HG03025 (cell line): ENCODE measurements at regions not wholly inside any gene's neighbourhood (a gene's known extent, or its start where the extent isn't known, plus 50 kb on each side); places are given as distances from the start of the nearest gene placed in this dataset.
A peak's percentile ranks its signal among the peaks of the same experiment; 100 is the strongest.
"Not testable (repeated sequence)": the region's sequence is repeated elsewhere in the genome, so short reads cannot be mapped to it uniquely, and the experiment has no call there.

ENCODE experiments used
- ATAC-seq: cut with Tn5 transposase; IDR thresholded peaks from one replicate; pipeline ENCODE4 v1.9.1; 2021; ENCODE audit warnings: mild to moderate bottlenecking, moderate library complexity; ENCODE audit not compliant: unreplicated experiment, low FRiP score

DNA sequence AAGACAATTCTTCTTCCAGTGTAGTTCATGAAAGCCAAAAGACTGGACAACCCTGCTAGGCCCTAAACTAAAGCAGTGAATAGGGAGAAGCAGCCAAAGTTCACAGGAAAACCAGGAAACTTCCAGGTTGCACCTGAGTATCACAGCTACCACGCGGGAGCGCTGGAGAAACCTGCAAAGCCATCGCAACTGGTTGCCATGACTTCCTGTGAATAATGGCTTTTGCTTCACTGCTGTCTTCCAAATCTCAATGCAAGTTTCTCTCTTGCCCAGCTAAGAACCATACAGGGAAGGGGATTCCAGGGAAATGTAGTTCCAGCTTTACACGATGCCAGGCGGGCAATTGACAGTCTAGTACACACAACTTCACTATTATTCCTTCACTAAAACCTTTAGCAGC lies 114.1 kb downstream of the GXYLT1 start:
- no peak for ATAC-seq

DNA sequence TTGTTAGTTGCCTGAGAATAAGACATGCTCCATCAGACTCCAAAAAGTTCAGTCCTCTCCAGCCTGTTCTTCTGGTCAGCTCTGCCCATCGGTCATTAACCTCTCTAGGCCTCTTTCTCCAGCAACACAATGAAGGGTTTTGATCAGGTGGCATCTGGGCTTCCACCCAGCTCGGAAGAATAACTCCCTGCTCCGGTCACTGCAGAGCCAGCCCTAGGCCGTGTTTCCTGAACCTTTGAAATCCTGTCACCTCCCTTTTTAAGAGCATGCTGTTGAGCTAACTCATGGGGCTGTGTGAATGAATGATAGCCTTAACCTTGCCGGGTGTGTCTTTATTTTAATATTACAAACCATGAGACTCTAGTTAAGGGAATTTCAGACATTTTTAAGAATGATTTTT lies 117.1 kb downstream of the GXYLT1 start:
- no peak for ATAC-seq

DNA sequence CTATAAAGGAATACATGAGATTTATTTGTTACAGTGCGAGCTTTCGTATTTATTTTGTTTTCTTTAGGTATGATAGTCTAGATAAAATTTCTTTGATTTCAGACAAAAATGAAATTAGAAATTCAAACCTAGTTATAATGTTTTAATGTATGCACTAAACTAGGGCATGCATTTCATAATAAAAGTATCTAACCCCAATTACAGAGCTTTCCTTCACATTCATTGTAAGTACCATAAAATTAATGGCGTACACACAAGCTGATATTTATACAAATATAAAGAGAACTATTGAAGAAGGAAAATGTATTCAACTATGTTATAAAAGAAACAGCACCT lies 120.2 kb downstream of the GXYLT1 start:
- no peak for ATAC-seq

DNA sequence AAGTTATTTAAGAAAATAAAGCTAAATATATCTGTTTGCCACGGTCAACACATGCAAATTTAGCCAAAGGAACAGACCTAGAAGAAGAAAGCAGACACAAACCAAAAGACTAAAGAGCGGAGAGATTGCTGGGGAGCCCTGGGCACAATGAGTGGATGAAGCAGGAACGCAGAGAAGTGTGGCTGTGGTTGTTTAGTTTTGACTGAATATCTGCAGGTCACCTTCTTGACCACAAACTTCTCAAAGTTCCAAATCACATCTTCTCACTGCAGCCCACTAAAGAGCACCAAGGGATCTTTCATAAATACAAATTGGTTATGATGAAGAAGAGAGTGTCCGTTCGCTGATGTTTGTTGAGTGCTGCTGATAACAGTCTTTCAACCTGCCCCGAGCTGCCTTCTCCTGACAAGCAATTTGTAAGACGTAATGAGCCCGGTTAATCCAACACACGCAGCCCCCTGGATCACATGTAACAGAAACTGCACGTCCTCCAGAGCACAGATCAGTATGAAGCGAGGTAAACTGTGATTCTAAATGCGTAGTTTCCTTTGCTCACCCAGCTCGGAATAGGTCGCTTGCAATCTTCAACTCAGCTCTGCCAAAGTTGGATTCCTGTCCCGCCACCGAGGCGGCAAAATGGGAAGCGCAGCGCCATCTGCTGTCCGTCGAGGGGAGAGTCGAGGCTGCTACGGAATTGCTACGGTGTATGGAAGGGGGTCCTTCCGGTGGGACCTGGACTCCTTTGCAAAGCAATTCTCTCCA lies 120.8 kb downstream of the GXYLT1 start:
- ATAC-seq = peak; percentile 85

DNA sequence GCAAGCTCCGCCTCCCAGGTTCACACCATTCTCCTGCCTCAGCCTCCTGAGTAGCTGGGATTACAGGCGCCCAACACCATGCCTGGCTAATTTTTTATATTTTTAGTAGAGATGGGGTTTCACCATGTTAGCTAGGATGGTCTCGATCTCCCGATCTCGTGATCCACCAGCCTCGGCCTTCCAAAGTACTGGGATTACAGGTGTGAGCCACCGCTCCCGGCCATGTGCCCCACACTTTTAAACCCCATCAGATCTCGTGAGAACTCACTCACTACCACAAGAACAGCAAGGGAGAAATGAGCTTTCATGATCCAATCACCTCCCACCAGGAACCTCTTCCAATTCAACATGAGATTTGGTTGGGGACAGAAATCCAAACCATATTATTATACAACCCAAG lies 122.7 kb downstream of the GXYLT1 start:
- not testable (repeated sequence) for ATAC-seq

DNA sequence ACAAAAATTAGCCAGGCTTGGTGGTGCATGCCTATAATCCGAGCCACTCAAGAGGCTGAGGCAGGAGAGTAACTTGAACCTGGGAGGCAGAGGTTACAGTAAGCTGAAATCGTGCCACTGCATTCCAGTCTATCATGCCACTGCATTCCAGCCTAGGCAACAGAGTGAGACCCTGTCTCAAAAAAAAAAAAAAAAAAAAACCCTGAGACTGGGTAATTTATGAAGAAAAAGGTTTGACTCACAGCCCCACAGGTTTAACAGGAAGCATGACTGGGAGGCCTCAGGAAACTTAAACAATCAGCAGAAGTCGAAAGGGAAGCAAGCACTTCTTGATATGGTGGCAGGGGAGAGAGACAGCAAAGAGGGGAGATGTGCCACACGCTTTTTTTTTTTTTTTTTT lies 123.2 kb downstream of the GXYLT1 start:
- ATAC-seq = no peak

DNA sequence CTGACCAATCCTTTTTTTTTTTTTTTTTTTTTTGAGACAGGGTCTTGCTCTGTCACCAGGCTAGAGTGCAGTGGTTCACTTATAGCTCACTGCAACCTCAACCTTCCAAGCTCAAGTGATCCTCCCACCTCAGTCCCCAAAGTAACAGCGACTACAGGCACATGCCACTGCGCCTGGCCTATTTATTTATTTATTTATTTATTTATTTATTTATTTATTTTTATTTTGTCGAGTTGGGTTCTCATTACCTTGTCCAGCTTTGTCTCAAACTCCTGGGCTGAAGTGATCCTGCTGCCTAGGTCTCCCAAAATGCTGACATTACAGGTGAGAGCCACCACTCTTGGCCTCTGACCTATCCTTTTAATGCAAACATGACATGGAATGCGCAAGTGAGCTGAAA lies 124.4 kb downstream of the GXYLT1 start:
- ATAC-seq = no peak

DNA sequence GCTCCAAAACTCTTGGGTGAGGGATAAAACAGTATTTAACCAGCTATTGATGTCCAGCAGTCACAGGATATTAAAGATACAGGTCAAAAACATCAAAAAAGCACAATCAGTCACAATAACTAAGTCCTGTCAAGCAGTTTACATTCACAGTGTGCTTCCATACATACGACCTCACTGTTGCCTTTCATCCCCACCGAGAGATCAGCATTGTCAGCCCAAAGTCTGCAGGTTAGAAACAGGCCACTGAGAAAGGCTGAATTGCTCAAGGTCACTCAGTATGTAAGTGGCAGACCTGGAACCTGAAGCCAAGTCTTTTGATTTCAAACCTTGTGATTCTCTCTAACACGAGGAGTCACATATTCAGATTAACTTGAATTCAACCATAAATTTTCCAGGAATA lies 124.9 kb downstream of the GXYLT1 start:
- ATAC-seq = no peak

DNA sequence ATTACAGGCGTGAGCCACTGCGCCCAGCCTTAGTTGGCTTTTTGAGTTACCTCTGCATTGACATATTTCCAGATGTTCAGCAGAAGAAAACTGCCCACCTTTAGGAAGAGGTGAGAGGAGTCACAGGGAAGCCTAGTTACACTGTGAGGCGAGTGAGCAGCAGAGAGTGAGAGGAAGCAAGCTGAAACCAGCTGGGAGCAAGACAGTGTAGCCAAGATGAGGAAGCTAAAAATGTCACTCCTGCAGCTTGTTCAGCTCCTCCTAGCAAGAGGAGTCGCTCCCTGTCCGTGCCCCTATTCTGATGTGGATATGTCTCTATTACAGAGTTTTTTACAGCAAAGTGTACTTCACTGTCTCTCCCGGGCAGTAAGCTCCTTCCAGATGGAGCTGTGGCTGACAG lies 127.6 kb downstream of the GXYLT1 start:
- no peak for ATAC-seq

DNA sequence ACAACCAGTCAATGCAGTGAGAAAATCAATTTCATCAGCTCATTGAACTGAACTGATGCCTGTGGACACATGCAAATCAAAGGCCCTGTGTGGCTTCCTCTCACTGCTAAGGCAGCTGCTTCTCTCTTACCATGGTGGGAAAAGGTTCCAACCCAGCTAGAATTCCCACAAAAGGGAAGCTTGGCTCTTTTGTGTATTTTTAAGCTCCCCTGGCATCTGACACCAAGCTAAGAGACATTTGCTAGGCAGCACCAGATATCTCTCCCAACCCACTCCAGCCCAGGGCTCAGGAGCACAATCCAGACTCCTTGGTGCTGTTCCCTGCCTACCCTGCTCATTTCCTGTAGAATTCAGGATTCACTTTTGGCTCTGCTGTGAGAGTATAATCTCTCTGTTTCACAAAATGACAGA lies 129.6 kb downstream of the GXYLT1 start:
- ATAC-seq = no peak

DNA sequence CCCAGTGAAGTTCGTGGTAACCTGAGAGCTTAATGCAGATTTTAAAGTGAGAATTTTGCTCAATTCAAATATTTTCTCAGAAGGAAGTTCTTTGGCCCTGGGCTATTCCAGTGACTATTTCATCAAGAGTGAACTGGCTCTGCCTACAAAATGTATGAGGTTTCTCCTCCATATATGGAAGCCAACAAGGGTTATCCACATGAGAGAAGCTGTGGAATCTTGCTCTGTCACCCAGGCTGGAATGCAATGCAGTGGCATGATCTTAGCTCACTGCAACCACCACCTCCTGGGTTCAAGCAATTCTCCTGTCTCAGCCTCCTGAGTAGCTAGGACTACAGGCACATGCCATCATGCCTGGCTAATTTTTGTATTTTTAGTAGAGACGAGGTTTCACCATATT lies 132.2 kb downstream of the GXYLT1 start:
- ATAC-seq = not testable (repeated sequence)

DNA sequence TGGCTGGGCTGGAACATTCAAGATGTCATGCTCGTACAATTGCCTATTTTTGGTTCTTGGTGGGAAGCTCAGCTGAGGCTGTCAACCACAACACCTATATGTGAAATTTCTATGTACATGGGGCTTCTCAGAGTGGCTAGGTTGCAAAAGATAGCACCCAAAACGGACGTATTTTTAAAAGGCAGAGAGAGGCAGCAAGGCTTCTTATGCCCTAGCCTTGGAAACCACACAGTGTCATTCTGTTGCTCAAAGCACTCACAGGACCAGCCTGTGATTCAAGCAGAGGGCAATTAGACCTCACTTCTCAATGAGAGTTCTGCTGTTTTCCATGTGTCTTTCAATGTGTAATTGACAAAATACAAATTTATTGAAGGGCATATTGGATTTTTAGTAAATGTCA lies 134.0 kb downstream of the GXYLT1 start:
- no peak for ATAC-seq

DNA sequence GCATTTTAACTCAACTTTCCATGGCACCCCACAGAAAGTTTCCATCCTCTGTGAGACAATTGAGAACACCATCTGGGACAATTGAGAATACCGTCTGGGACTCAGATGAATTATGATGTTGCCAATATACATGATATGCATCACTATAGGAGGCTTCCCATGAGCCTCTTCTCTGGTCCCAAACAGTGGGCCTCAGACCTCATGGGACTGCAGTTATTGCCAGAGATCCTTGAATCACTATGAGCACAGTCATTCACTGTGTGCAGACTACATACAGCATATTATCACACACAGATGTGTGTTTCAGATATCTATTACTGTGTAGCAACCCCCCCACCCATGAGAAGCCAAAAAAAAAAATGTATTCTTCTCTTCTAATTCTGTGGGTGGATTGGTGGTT lies 134.4 kb downstream of the GXYLT1 start:
- ATAC-seq = no peak

DNA sequence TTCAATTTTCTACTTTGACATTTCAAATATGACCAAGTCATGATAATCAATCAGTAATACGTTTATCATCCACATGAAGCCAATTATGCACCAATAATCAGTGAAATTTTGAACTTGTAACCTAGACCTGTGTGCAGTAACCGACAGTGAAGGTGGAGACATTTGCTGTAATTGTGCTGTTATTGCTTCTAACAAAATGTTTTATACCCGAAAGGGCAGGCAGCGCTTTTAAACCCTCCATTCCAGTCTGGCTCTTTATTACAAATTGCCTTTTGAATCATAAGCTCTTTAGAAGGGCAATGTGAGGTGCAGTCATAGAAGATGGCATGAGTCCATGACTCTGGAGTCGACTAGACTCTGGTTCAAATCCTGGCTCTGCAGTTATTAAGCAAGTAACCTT lies 135.7 kb downstream of the GXYLT1 start:
- ATAC-seq = no peak

DNA sequence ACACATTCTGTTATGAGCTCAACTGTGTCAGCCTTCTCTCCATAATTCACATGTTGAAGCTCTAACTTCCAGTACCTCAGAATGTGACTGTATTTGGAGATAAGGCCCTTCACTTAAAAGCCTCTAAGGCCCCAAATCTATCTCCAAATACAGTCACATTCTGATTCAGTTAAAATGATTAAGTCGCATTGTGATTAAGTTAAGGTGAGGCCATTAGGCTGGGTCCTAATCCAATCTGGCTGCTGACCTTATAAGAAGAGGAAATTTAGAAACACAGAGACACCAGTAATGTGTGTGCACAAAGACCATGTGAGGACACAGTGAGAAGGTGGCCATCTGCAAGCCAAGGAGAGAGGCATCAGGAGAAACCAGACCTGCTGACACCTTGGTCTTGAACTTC lies 141.6 kb downstream of the GXYLT1 start:
- ATAC-seq = no peak

DNA sequence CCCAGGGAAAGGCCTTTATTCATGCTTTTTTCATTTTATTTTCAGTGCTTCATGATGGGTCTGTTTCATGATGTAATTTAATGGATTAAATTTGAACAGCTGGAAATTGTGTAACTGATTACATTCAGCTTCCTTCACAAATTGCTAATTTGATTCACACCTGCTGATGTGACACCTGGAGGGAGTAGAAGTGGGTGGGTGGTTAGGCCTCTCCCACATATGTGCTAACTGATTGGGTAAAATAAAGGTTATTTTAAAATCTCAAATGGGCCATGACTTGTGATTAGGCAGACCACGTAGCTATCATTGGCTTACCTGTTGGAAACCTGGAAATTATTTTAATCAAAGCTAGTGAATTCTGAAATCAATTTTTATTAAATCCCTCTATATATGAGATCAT lies 142.1 kb downstream of the GXYLT1 start:
- ATAC-seq = no peak

DNA sequence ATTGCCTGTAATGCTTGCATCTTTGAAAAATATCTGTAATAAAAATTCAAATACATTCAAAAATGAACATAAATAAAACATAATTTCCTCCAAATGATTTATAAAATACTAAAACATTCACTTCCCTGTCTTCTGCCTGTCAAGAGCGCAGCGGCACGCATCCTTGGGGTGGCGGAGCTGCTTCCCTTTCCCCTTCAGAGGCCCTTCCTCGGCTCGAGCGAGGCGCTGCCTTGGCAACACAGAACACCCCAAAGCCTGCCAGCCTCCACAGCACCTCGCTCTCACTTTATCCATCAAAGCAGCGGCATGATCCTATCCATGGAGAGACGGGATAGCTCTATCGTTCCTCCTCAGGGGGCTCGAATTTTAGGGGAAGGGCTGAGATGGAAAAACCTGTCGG lies 146.2 kb downstream of the GXYLT1 start:
- ATAC-seq = no peak

DNA sequence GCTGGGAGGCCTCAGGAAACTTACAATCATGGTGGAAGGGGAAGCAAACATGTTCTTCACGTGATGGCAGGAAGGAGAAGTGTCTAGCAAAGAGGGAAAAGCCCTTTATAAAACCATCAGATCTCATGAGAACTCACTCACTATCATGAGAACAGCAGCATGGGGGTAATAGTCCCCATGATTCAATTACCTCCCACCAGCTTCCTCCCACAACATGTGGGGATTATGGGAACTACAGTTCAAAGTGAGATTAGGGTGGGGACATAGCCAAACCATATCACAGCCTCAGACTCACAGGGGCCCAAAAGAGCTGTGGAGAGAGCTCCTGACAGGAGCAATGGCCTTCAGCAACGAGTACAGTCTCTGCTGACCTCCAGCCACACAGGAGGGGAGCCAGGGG lies 151.4 kb downstream of the GXYLT1 start:
- ATAC-seq = no peak

DNA sequence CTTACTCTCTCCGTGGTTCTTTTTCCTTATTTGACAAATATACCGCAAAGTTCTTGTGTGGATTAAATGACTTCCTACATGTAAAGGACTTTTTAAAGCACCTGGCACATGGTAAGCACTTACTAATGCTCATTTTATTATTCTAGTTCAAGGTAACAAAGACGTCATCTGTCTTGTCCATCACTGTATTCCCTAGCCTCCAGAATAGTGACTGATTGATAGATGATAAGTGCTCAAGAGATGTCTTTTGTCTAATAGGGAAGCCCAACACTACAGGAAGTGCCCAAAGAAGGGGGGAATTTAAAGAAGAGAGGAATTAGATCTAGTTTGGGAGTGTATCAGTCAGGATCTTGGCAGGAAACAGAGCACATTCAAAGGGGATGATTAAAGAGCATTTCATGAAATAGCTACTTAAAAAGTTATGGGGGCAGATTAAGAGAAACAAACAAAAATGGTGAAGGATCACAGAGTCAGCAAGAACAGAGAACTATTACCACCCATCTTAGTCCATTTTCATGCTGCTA lies 151.9 kb downstream of the GXYLT1 start:
- ATAC-seq = no peak

DNA sequence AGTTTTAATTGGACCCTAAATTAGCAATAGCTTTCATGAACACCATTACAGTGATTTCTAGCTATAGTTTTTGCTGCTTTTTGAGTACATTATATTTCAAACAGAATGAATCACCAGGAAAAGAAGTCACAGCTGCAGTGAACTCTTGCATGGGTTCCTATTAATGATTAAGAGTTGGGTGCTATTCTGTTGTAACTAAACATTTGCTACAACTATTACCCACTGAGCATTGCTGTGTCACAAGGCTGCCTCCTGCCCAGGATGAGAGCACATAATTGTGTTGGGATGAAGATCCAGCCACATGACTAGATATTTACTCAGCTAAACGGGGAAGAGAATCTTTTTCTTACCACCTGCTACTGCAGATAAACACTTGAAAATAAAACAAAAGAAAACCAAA lies 152.7 kb downstream of the GXYLT1 start:
- ATAC-seq = no peak

DNA sequence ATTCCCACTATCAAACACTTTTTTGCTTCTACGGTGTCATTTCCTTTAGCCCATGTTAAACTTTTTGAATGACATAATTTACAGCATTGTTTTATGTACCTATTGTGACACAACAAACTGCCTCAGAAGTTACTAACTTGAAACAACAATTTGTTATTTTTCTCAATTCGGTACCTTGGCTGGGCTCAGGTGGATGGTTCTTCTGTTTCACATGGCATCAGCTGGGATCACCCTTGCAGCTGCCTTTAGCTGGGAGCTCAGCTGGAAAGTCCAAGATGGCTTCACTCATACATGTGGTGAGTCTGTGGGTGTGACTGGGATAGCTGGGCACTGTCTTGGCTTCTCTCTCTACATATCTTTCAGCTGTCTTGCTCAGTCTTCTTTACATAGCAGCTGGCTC lies 156.0 kb downstream of the GXYLT1 start:
- ATAC-seq = no peak

DNA sequence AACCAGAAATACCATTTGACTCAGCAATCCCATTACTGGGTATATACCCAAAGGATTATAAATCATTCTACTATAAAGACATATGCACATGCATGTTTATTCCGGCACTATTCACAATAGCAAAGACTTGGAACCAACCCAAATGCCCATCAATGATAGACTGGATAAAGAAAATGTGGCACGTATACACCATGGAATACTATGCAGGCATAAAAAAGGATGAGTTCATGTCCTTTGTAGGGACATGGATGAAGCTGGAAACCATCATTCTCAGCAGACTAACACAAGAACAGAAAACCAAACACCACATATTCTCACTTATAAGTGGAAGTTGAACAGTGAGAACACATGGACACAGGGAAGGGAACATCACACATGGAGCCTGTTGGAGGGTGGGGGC lies 158.2 kb downstream of the GXYLT1 start:
- ATAC-seq = not testable (repeated sequence)

DNA sequence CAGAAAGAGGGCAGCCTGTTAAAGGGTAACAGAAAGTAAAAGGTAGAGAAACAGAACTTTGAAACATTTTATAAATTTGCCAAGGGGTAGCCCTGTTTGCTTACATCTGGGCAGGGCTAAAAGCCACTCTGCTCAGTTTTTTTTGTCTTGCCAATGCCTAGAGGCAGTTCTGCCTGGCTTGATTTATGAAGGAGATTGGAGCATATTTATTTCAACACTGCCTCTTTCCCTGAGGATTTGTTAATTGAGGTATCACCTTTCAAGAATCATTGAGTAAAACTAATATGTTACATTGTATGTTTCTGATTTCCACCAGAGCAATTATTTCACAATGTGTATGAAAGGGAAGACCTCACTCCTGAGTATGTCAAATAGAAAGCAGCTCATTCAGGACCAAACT lies 160.8 kb downstream of the GXYLT1 start:
- ATAC-seq = no peak
